GM13976 (cell line): ENCODE measurements at regions not wholly inside any gene's neighbourhood (a gene's known extent, or its start where the extent isn't known, plus 50 kb on each side); places are given as distances from the start of the nearest gene placed in this dataset.
"Not testable (repeated sequence)": the region's sequence is repeated elsewhere in the genome, so short reads cannot be mapped to it uniquely, and the experiment has no call there.

Experiments used
- DNase-seq: peaks from one replicate; pipeline ENCODE4 v3.0.0; 2012; ENCODE audit warnings: low spot score
- CTCF ChIP-seq: IDR thresholded peaks from 2 replicates; pipeline ENCODE4 v1.5.1; 2012; ENCODE audit warnings: borderline replicate concordance, mild to moderate bottlenecking; ENCODE audit not compliant: insufficient read depth; ENCODE audit errors: extremely low read depth, missing control alignments, control extremely low read depth
- in situ Hi-C: fragments of 300-500 bp; cut with MboI; formaldehyde crosslinking; loops from one replicate; pipeline ENCODE4 v1.12.0; 2022; ENCODE audit warnings: low sequenced_read_pairs, mixed read lengths, inconsistent platforms; ENCODE audit not compliant: unreplicated experiment

- in situ Hi-C loops = loop anchor here (5.0 kb wide), 1 partner anchor 183 kb away; no protein-coding TSS in a partner anchor
- TF ChIP-seq CTCF = no peak
- no peak for DNase-seq
These were observed 58.4 kb upstream of the WAPL start for GRCh38 chr10:86579883-86580520.

- TF ChIP-seq CTCF = no peak
- in situ Hi-C loops = loop anchor here (5.0 kb wide), 1 partner anchor 183 kb away; no protein-coding TSS in a partner anchor
- DNase-seq = no peak
These were observed 58.9 kb upstream of the WAPL start for GRCh38 chr10:86580521-86580891.

- TF ChIP-seq CTCF = peak; percentile 42
- in situ Hi-C loops = loop anchor here (5.0 kb wide), 1 partner anchor 187 kb away; no protein-coding TSS in a partner anchor
- peak; percentile 70 for DNase-seq
These were observed 62.4 kb upstream of the WAPL start for GRCh38 chr10:86583983-86584382.

GRCh38 chr10:86585037-86585929, 63.7 kb upstream of the WAPL start:
- peak; percentile 89 for TF ChIP-seq CTCF
- DNase-seq = peak; percentile 86
- in situ Hi-C loops = no loop called here

- no peak for DNase-seq
- in situ Hi-C loops = no loop called here
- no peak for TF ChIP-seq CTCF
These were observed 64.9 kb upstream of the WAPL start for GRCh38 chr10:86586516-86586915.

- in situ Hi-C loops, DNase-seq: not testable (repeated sequence)
These were observed 65.6 kb upstream of the OPN4 start for GRCh38 chr10:86588781-86589180.

GRCh38 chr10:86591436-86591835, 62.9 kb upstream of the OPN4 start:
- TF ChIP-seq CTCF = no peak
- in situ Hi-C loops = no loop called here
- no peak for DNase-seq
